Chondrocyte (in vitro differentiated cells): ENCODE measurements at regions not wholly inside any gene's neighbourhood (a gene's known extent, or its start where the extent isn't known, plus 50 kb on each side); places are given as distances from the start of the nearest gene placed in this dataset.

ENCODE experiments used
- DNase-seq: peaks from one replicate; pipeline ENCODE4 v3.0.0; 2021; ENCODE audit warnings: mixed read lengths, low spot score
- H3K27ac Mint-ChIP-seq: one replicate; pipeline ENCODE4 v1.8.0; 2021; ENCODE audit warnings: mild to moderate bottlenecking, moderate library complexity, mixed read lengths; ENCODE audit not compliant: unreplicated experiment
- H3K27me3 Mint-ChIP-seq: 2 replicates; pipeline ENCODE4 v1.8.0; 2021; ENCODE audit warnings: low read depth, mixed read lengths
- H3K36me3 Mint-ChIP-seq: 2 replicates; pipeline ENCODE4 v1.8.0; 2021; ENCODE audit warnings: low read depth, mixed read lengths
- H3K4me1 Mint-ChIP-seq: 2 replicates; pipeline ENCODE4 v1.8.0; 2021; ENCODE audit warnings: low read depth, mild to moderate bottlenecking, mixed read lengths
- H3K4me3 Mint-ChIP-seq: one replicate; pipeline ENCODE4 v1.8.0; 2021; ENCODE audit warnings: mild to moderate bottlenecking, moderate library complexity, mixed read lengths; ENCODE audit not compliant: unreplicated experiment
- H3K9me3 Mint-ChIP-seq: 2 replicates; pipeline ENCODE4 v1.8.0; 2021; ENCODE audit warnings: low read depth, mixed read lengths
- TF ChIP-seq, protein P1 (sequence below): fragments of 200-600 bp; sonication (generic); IDR thresholded peaks from 2 replicates; pipeline ENCODE4 v1.5.0; 2021; ENCODE audit warnings: antibody characterized with exemption, mild to moderate bottlenecking, moderate library complexity

GRCh38 chr2:22628906-22629305 is 756.1 kb upstream of the KLHL29 start:
- Mint-ChIP-seq H3K4me1 (no peaks in the 10 kb centered on the region), H3K9me3 (no peaks in the 10 kb centered on the region), H3K4me3 (no peak overlapping the region), H3K27ac (no peak overlapping the region), H3K36me3 (no peaks in the 10 kb centered on the region), H3K27me3 (peaks cover 8% of the 10 kb centered on the region)
- DNase-seq: no peak
- TF ChIP-seq, protein P1, sequence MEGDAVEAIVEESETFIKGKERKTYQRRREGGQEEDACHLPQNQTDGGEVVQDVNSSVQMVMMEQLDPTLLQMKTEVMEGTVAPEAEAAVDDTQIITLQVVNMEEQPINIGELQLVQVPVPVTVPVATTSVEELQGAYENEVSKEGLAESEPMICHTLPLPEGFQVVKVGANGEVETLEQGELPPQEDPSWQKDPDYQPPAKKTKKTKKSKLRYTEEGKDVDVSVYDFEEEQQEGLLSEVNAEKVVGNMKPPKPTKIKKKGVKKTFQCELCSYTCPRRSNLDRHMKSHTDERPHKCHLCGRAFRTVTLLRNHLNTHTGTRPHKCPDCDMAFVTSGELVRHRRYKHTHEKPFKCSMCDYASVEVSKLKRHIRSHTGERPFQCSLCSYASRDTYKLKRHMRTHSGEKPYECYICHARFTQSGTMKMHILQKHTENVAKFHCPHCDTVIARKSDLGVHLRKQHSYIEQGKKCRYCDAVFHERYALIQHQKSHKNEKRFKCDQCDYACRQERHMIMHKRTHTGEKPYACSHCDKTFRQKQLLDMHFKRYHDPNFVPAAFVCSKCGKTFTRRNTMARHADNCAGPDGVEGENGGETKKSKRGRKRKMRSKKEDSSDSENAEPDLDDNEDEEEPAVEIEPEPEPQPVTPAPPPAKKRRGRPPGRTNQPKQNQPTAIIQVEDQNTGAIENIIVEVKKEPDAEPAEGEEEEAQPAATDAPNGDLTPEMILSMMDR: no peak

GRCh38 chr2:22634167-22634566 is 750.8 kb upstream of the KLHL29 start:
- Mint-ChIP-seq H3K4me3 (no peak overlapping the region), H3K9me3 (no peaks in the 10 kb centered on the region), H3K27ac (no peak overlapping the region), H3K27me3 (no peaks in the 10 kb centered on the region), H3K4me1 (no peaks in the 10 kb centered on the region), H3K36me3 (no peaks in the 10 kb centered on the region)
- no peak for DNase-seq
- TF ChIP-seq, protein P1: no peak

- Mint-ChIP-seq H3K4me3 (no peak overlapping the region), H3K27me3 (no peaks in the 10 kb centered on the region)
These were observed 728.6 kb upstream of the KLHL29 start for GRCh38 chr2:22656426-22656825.

DNA sequence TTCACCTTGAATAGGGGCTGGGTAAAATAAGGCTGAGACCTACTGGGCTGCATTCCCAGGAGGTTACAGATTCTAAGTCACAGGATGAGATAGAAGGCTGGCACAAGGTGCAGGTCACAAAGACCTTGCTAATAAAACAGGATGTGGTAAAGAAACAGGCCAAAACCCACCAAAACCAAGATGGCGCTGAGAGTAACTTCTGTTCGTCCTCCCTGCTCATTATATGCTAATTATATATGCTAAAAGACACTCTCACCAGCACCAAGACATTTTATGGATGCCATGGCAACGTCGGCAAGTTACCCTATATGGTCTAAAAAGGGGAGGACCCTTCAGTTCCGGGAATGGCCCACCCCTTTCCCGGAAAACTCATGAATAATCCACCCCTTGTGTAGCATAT is 711.5 kb upstream of the KLHL29 start:
- no peak for DNase-seq
- Mint-ChIP-seq H3K36me3 (no peaks in the 10 kb centered on the region), H3K4me1 (no peaks in the 10 kb centered on the region), H3K4me3 (no peak overlapping the region), H3K27ac (no peak overlapping the region), H3K27me3 (peaks cover 14% of the 10 kb centered on the region), H3K9me3 (no peaks in the 10 kb centered on the region)
- TF ChIP-seq, protein P1: no peak

More at GRCh38 chr2:22656426-22656825, 728.6 kb upstream of the KLHL29 start:
- no peaks in the 10 kb centered on the region for H3K4me1 Mint-ChIP-seq
- H3K36me3 Mint-ChIP-seq: no peaks in the 10 kb centered on the region
- TF ChIP-seq, protein P1: no peak
- H3K9me3 Mint-ChIP-seq: peaks cover 5% of the 10 kb centered on the region
- no peak overlapping the region for H3K27ac Mint-ChIP-seq
- DNase-seq: no peak

GRCh38 chr2:22683914-22684313 is 701.1 kb upstream of the KLHL29 start:
- no peaks in the 10 kb centered on the region for H3K36me3 Mint-ChIP-seq
- TF ChIP-seq, protein P1: no peak
- peaks cover 8% of the 10 kb centered on the region for H3K9me3 Mint-ChIP-seq

More at GRCh38 chr2:22683914-22684313, 701.1 kb upstream of the KLHL29 start:
- no peak for DNase-seq
- H3K27me3 Mint-ChIP-seq: peaks cover 1% of the 10 kb centered on the region
- no peaks in the 10 kb centered on the region for H3K4me1 Mint-ChIP-seq
- H3K27ac Mint-ChIP-seq: no peak overlapping the region
- no peak overlapping the region for H3K4me3 Mint-ChIP-seq
